ENCODE measurements at regions not wholly inside any gene's neighbourhood (a gene's known extent, or its start where the extent isn't known, plus 50 kb on each side); places are given as distances from the start of the nearest gene placed in this dataset.

GRCh38 chr2:122697415-122697814 is 942.0 kb downstream of the TSN start:
- DNase-seq (ENCODE audit: low spot score): no peak
- no peak for TF ChIP-seq CTCF (IDR thresholded peaks at IDR 0.05)
- H3K27ac ChIP-seq: no peak overlapping the region
- H3K4me3 ChIP-seq: no peak overlapping the region

GRCh38 chr2:122703676-122704075 is 948.2 kb downstream of the TSN start:
- TF ChIP-seq CTCF (IDR thresholded peaks at IDR 0.05): no peak
- H3K27ac ChIP-seq: no peak overlapping the region
- DNase-seq (ENCODE audit: low spot score): no peak
- H3K4me3 ChIP-seq: no peak overlapping the region

GRCh38 chr2:122704109-122704563 is 948.7 kb downstream of the TSN start:
- no peak overlapping the region for H3K4me3 ChIP-seq
- no peak for TF ChIP-seq CTCF (IDR thresholded peaks at IDR 0.05)
- H3K27ac ChIP-seq: no peak overlapping the region
- DNase-seq (ENCODE audit: low spot score): no peak

- Histone ChIP-seq H3K27ac (no peak overlapping the region), H3K4me3 (no peak overlapping the region)
- DNase-seq (ENCODE audit: low spot score): no peak
- no peak for TF ChIP-seq CTCF (IDR thresholded peaks at IDR 0.05)
Observed at GRCh38 chr2:122705746-122706145, 950.3 kb downstream of the TSN start.

GRCh38 chr2:122706757-122707223 is 951.3 kb downstream of the TSN start:
- DNase-seq (ENCODE audit: low spot score): no peak
- H3K27ac ChIP-seq: no peak overlapping the region
- H3K4me3 ChIP-seq: no peak overlapping the region
- TF ChIP-seq CTCF (IDR thresholded peaks at IDR 0.05): no peak

GRCh38 chr2:122707224-122707824 is 951.9 kb downstream of the TSN start:
- H3K4me3 ChIP-seq: no peak overlapping the region
- H3K27ac ChIP-seq: no peak overlapping the region
- no peak for TF ChIP-seq CTCF (IDR thresholded peaks at IDR 0.05)
- no peak for DNase-seq (ENCODE audit: low spot score)

- Histone ChIP-seq H3K4me3 (no peak overlapping the region), H3K27ac (no peak overlapping the region)
- TF ChIP-seq CTCF (IDR thresholded peaks at IDR 0.05): no peak
- no peak for DNase-seq (ENCODE audit: low spot score)
Observed at GRCh38 chr2:122710049-122710448, 954.6 kb downstream of the TSN start.
